ENCODE measurements at regions not wholly inside any gene's neighbourhood (a gene's known extent, or its start where the extent isn't known, plus 50 kb on each side); places are given as distances from the start of the nearest gene placed in this dataset.

DNA sequence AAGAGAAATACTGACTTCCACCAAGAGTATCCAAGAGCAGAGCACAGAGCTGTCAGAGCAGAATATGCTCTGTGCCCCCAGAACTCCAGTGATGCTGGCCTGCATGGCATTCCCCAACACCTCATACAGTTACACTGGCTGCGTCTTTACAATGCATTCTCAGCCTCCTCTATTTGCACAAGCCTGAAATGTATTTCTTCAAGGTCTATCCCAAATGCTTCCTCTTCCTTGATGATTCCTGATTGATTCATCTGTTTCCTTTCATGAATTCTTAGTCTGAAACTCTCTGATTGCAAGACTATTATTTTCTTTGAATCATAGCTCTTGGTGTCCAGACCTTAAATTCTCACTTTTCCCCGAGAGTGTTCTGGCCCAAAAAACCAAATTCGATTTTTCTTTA is 664.7 kb downstream of the MECOM start:
- Histone ChIP-seq H3K9ac (ENCODE audit: low read length in 5 of 5) (no peak overlapping the region), H3K27me3 (ENCODE audit: control insufficient read depth in 5 of 5, insufficient read depth in 4 of 5, low read length in 5 of 5) (no peaks in the 10 kb centered on the region), H3K4me1 (ENCODE audit: control insufficient read depth in 5 of 5, insufficient read depth in 5 of 5, low read length in 5 of 5) (no peaks in the 10 kb centered on the region), H3K4me3 (ENCODE audit: low read depth in 1 of 5, low read length in 5 of 5) (no peak overlapping the region), H3K27ac (ENCODE audit: low read depth, low read length) (no peak overlapping the region), H3K36me3 (ENCODE audit: control insufficient read depth in 5 of 5, insufficient read depth in 5 of 5, low read length in 5 of 5) (no peaks in the 10 kb centered on the region), H3K9me3 (ENCODE audit: control insufficient read depth in 5 of 5, low read length in 5 of 5) (no peaks in the 10 kb centered on the region)

DNA sequence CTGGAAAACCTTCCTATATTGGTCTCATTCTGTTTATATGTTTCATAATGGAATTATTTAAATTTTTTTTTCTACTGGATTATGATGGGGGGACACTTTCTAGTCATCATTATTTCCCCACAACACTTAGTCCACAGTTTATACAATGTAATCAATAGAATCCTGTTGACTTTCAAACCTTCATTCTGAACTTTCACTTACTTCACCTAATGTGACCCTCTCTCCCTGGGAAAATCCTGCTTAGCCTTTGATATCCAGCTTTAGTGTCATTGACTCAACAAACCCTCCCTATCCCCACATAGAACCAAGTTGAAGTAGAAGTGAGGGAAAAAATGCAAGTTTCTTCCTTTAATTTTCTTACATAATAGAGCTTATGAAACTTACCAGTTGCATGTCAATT is 666.0 kb downstream of the MECOM start:
- Histone ChIP-seq H3K9me3 (ENCODE audit: control insufficient read depth in 5 of 5, low read length in 5 of 5) (no peaks in the 10 kb centered on the region), H3K36me3 (ENCODE audit: control insufficient read depth in 5 of 5, insufficient read depth in 5 of 5, low read length in 5 of 5) (no peaks in the 10 kb centered on the region), H3K9ac (ENCODE audit: low read length in 5 of 5) (no peak overlapping the region), H3K27me3 (ENCODE audit: control insufficient read depth in 5 of 5, insufficient read depth in 4 of 5, low read length in 5 of 5) (no peaks in the 10 kb centered on the region), H3K4me1 (ENCODE audit: control insufficient read depth in 5 of 5, insufficient read depth in 5 of 5, low read length in 5 of 5) (no peaks in the 10 kb centered on the region), H3K4me3 (ENCODE audit: low read depth in 1 of 5, low read length in 5 of 5) (no peak overlapping the region), H3K27ac (ENCODE audit: low read depth, low read length) (no peak overlapping the region)

DNA sequence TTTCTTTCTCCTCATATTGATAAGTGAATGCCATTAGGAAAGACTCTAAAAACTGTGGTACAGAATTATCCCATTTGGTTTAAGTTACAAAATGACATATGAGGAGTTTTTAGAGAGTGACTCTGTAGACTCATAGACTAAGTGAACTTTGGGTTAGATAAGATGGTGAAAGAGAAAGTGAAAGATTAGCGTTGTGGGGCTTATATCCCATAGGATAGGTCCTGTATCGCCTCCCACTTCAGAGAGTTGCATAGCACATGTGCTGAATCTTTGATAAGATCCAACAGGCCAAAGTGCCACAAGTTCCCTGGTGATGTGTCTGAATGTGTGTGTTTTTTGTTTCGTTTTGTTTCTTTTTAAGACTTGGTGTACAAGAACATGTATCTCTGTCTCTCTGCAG is 666.9 kb downstream of the MECOM start:
- H3K4me3 ChIP-seq (ENCODE audit: low read depth in 1 of 5, low read length in 5 of 5), result no peak overlapping the region
- no peak overlapping the region for H3K27ac ChIP-seq (ENCODE audit: low read depth, low read length)
- H3K4me1 ChIP-seq (ENCODE audit: control insufficient read depth in 5 of 5, insufficient read depth in 5 of 5, low read length in 5 of 5), result no peaks in the 10 kb centered on the region
- H3K36me3 ChIP-seq (ENCODE audit: control insufficient read depth in 5 of 5, insufficient read depth in 5 of 5, low read length in 5 of 5), result no peaks in the 10 kb centered on the region
- no peaks in the 10 kb centered on the region for H3K27me3 ChIP-seq (ENCODE audit: control insufficient read depth in 5 of 5, insufficient read depth in 4 of 5, low read length in 5 of 5)
- H3K9ac ChIP-seq (ENCODE audit: low read length in 5 of 5), result no peak overlapping the region
- no peaks in the 10 kb centered on the region for H3K9me3 ChIP-seq (ENCODE audit: control insufficient read depth in 5 of 5, low read length in 5 of 5)

- no peaks in the 10 kb centered on the region for H3K36me3 ChIP-seq (ENCODE audit: control insufficient read depth in 5 of 5, insufficient read depth in 5 of 5, low read length in 5 of 5)
Observed at GRCh38 chr3:168995129-168995528, 668.4 kb downstream of the MECOM start.

GRCh38 chr3:168991803-168992202 is 671.7 kb downstream of the MECOM start:
- no peaks in the 10 kb centered on the region for H3K27me3 ChIP-seq (ENCODE audit: control insufficient read depth in 5 of 5, insufficient read depth in 4 of 5, low read length in 5 of 5)
- H3K9me3 ChIP-seq (ENCODE audit: control insufficient read depth in 5 of 5, low read length in 5 of 5), result no peaks in the 10 kb centered on the region
- H3K4me3 ChIP-seq (ENCODE audit: low read depth in 1 of 5, low read length in 5 of 5), result no peak overlapping the region
- no peaks in the 10 kb centered on the region for H3K4me1 ChIP-seq (ENCODE audit: control insufficient read depth in 5 of 5, insufficient read depth in 5 of 5, low read length in 5 of 5)
- H3K27ac ChIP-seq (ENCODE audit: low read depth, low read length), result no peak overlapping the region
- no peaks in the 10 kb centered on the region for H3K36me3 ChIP-seq (ENCODE audit: control insufficient read depth in 5 of 5, insufficient read depth in 5 of 5, low read length in 5 of 5)
- H3K9ac ChIP-seq (ENCODE audit: low read length in 5 of 5), result no peak overlapping the region

More at GRCh38 chr3:168995129-168995528, 668.4 kb downstream of the MECOM start:
- H3K4me3 ChIP-seq (ENCODE audit: low read depth in 1 of 5, low read length in 5 of 5), result no peak overlapping the region
- H3K9me3 ChIP-seq (ENCODE audit: control insufficient read depth in 5 of 5, low read length in 5 of 5), result no peaks in the 10 kb centered on the region
- no peaks in the 10 kb centered on the region for H3K4me1 ChIP-seq (ENCODE audit: control insufficient read depth in 5 of 5, insufficient read depth in 5 of 5, low read length in 5 of 5)
- H3K27ac ChIP-seq (ENCODE audit: low read depth, low read length), result no peak overlapping the region
- H3K9ac ChIP-seq (ENCODE audit: low read length in 5 of 5), result no peak overlapping the region
- no peaks in the 10 kb centered on the region for H3K27me3 ChIP-seq (ENCODE audit: control insufficient read depth in 5 of 5, insufficient read depth in 4 of 5, low read length in 5 of 5)

DNA sequence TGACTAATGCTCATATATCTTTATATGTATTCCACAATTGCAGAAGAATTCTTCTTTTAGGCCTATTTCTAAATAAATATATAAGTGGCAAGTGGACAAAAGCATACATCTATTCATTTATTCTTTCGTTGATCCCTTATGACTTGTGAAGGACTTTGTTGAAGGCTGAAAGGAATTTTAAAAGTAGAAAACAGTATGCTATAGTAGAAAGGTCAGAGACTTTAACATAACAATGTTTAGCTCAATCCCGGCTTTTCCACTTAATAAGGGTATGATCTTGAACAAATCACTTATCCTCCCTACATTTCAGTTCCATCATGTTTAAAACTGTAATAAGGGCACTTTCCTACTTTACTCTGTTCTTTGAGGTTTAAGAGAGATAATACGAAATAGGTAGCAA is 672.9 kb downstream of the MECOM start:
- H3K9me3 ChIP-seq (ENCODE audit: control insufficient read depth in 5 of 5, low read length in 5 of 5), result no peaks in the 10 kb centered on the region
- H3K27ac ChIP-seq (ENCODE audit: low read depth, low read length), result no peak overlapping the region
- no peak overlapping the region for H3K4me3 ChIP-seq (ENCODE audit: low read depth in 1 of 5, low read length in 5 of 5)
- no peaks in the 10 kb centered on the region for H3K36me3 ChIP-seq (ENCODE audit: control insufficient read depth in 5 of 5, insufficient read depth in 5 of 5, low read length in 5 of 5)
- H3K4me1 ChIP-seq (ENCODE audit: control insufficient read depth in 5 of 5, insufficient read depth in 5 of 5, low read length in 5 of 5), result no peaks in the 10 kb centered on the region
- H3K27me3 ChIP-seq (ENCODE audit: control insufficient read depth in 5 of 5, insufficient read depth in 4 of 5, low read length in 5 of 5), result no peaks in the 10 kb centered on the region
- H3K9ac ChIP-seq (ENCODE audit: low read length in 5 of 5), result no peak overlapping the region

- Histone ChIP-seq H3K36me3 (ENCODE audit: control insufficient read depth in 5 of 5, insufficient read depth in 5 of 5, low read length in 5 of 5) (no peaks in the 10 kb centered on the region), H3K9me3 (ENCODE audit: control insufficient read depth in 5 of 5, low read length in 5 of 5) (no peaks in the 10 kb centered on the region), H3K27me3 (ENCODE audit: control insufficient read depth in 5 of 5, insufficient read depth in 4 of 5, low read length in 5 of 5) (no peaks in the 10 kb centered on the region), H3K4me3 (ENCODE audit: low read depth in 1 of 5, low read length in 5 of 5) (no peak overlapping the region), H3K27ac (ENCODE audit: low read depth, low read length) (no peak overlapping the region), H3K4me1 (ENCODE audit: control insufficient read depth in 5 of 5, insufficient read depth in 5 of 5, low read length in 5 of 5) (no peaks in the 10 kb centered on the region), H3K9ac (ENCODE audit: low read length in 5 of 5) (no peak overlapping the region)
Observed at GRCh38 chr3:168990134-168990533, 673.4 kb downstream of the MECOM start.

GRCh38 chr3:168989396-168989795 is 674.1 kb downstream of the MECOM start:
- Histone ChIP-seq H3K27me3 (ENCODE audit: control insufficient read depth in 5 of 5, insufficient read depth in 4 of 5, low read length in 5 of 5) (no peaks in the 10 kb centered on the region), H3K9me3 (ENCODE audit: control insufficient read depth in 5 of 5, low read length in 5 of 5) (no peaks in the 10 kb centered on the region), H3K36me3 (ENCODE audit: control insufficient read depth in 5 of 5, insufficient read depth in 5 of 5, low read length in 5 of 5) (no peaks in the 10 kb centered on the region), H3K4me3 (ENCODE audit: low read depth in 1 of 5, low read length in 5 of 5) (no peak overlapping the region), H3K27ac (ENCODE audit: low read depth, low read length) (no peak overlapping the region), H3K4me1 (ENCODE audit: control insufficient read depth in 5 of 5, insufficient read depth in 5 of 5, low read length in 5 of 5) (no peaks in the 10 kb centered on the region), H3K9ac (ENCODE audit: low read length in 5 of 5) (no peak overlapping the region)

- H3K9ac ChIP-seq (ENCODE audit: low read length in 5 of 5), result no peak overlapping the region
- H3K4me1 ChIP-seq (ENCODE audit: control insufficient read depth in 5 of 5, insufficient read depth in 5 of 5, low read length in 5 of 5), result no peaks in the 10 kb centered on the region
- no peaks in the 10 kb centered on the region for H3K27me3 ChIP-seq (ENCODE audit: control insufficient read depth in 5 of 5, insufficient read depth in 4 of 5, low read length in 5 of 5)
- H3K27ac ChIP-seq (ENCODE audit: low read depth, low read length), result no peak overlapping the region
- H3K9me3 ChIP-seq (ENCODE audit: control insufficient read depth in 5 of 5, low read length in 5 of 5), result no peaks in the 10 kb centered on the region
- H3K36me3 ChIP-seq (ENCODE audit: control insufficient read depth in 5 of 5, insufficient read depth in 5 of 5, low read length in 5 of 5), result no peaks in the 10 kb centered on the region
- no peak overlapping the region for H3K4me3 ChIP-seq (ENCODE audit: low read depth in 1 of 5, low read length in 5 of 5)
Observed at GRCh38 chr3:168988853-168989252, 674.7 kb downstream of the MECOM start.

GRCh38 chr3:168984872-168985271 is 678.6 kb downstream of the MECOM start:
- H3K27ac ChIP-seq (ENCODE audit: low read depth, low read length), result no peak overlapping the region
- H3K4me3 ChIP-seq (ENCODE audit: low read depth in 1 of 5, low read length in 5 of 5), result no peak overlapping the region
- H3K36me3 ChIP-seq (ENCODE audit: control insufficient read depth in 5 of 5, insufficient read depth in 5 of 5, low read length in 5 of 5), result no peaks in the 10 kb centered on the region
- H3K4me1 ChIP-seq (ENCODE audit: control insufficient read depth in 5 of 5, insufficient read depth in 5 of 5, low read length in 5 of 5), result no peaks in the 10 kb centered on the region
- H3K27me3 ChIP-seq (ENCODE audit: control insufficient read depth in 5 of 5, insufficient read depth in 4 of 5, low read length in 5 of 5), result no peaks in the 10 kb centered on the region
- no peak overlapping the region for H3K9ac ChIP-seq (ENCODE audit: low read length in 5 of 5)
- no peaks in the 10 kb centered on the region for H3K9me3 ChIP-seq (ENCODE audit: control insufficient read depth in 5 of 5, low read length in 5 of 5)

DNA sequence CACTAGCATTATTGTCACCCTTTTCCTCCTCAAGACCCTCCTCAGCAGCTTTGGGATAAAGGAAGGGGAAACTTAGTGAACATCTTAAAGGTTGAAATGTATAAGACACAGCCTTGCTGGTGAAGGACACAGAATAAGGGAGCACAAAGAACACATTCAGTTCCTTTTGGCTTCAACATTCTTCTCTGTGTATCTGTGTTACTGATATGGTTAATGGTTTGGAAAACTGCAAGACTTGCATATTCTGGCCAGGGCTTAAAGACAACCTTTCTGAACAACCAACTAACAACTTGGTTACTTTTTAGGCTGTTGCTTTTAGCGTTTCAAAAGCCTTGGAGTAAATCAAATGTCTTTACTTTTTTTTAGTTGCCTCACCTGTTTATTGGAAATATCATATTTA is 680.5 kb downstream of the MECOM start:
- Histone ChIP-seq H3K4me3 (ENCODE audit: low read depth in 1 of 5, low read length in 5 of 5) (no peak overlapping the region), H3K27me3 (ENCODE audit: control insufficient read depth in 5 of 5, insufficient read depth in 4 of 5, low read length in 5 of 5) (no peaks in the 10 kb centered on the region), H3K36me3 (ENCODE audit: control insufficient read depth in 5 of 5, insufficient read depth in 5 of 5, low read length in 5 of 5) (no peaks in the 10 kb centered on the region), H3K4me1 (ENCODE audit: control insufficient read depth in 5 of 5, insufficient read depth in 5 of 5, low read length in 5 of 5) (no peaks in the 10 kb centered on the region), H3K27ac (ENCODE audit: low read depth, low read length) (no peak overlapping the region), H3K9ac (ENCODE audit: low read length in 5 of 5) (no peak overlapping the region), H3K9me3 (ENCODE audit: control insufficient read depth in 5 of 5, low read length in 5 of 5) (no peaks in the 10 kb centered on the region)
